GM12878 (cell line): ENCODE measurements at regions not wholly inside any gene's neighbourhood (a gene's known extent, or its start where the extent isn't known, plus 50 kb on each side); places are given as distances from the start of the nearest gene placed in this dataset.

Experiments used
- ATAC-seq: fragments of 200-7000 bp; cut with Tn5 transposase; 3 replicates; pipeline ENCODE4 v1.9.1; 2020; ENCODE audit warnings: mild to moderate bottlenecking, moderate library complexity
- BruUV-seq: library from RNA; stranded (reverse); fragments of 400-500 nt; replicated peaks from 2 replicates; lab custom pipeline; 2021; lab: Mats Ljungman, UMichigan
- CTCF ChIA-PET: fragments of 300-600 bp; sonication (Branson Sonifier 250); formaldehyde crosslinking; extraction: SDS; loops from one replicate; lab custom pipeline; 2021; ENCODE audit warnings: inconsistent platforms; lab: Yijun Ruan, JAX
- POLR2A ChIA-PET: fragments of 350-600 bp; formaldehyde crosslinking; extraction: SDS; loops from one replicate; lab custom pipeline; 2021; ENCODE audit warnings: inconsistent platforms; lab: Charles Lee
- RAD21 ChIA-PET: fragments of 300-600 bp; sonication (Branson Sonifier 250); formaldehyde crosslinking; loops from one replicate; lab custom pipeline; 2023; ENCODE audit warnings: antibody characterized with exemption; ENCODE audit not compliant: unreplicated experiment; lab: Charles Lee
- SMC1A ChIA-PET: fragments of 300-600 bp; sonication (Branson Sonifier 250); formaldehyde crosslinking; loops from one replicate; lab custom pipeline; 2023; ENCODE audit not compliant: unreplicated experiment, uncharacterized antibody; lab: Charles Lee
- DNase-seq: peaks from one replicate; pipeline ENCODE4 v3.0.0-alpha.2; 2011; ENCODE audit warnings: low read depth, low spot score
- FAIRE-seq: peaks from 3 replicates; lab custom pipeline; 2011; peaks lifted over from hg19 to GRCh38; lab: Jason Lieb, UNC
- H2AFZ ChIP-seq: 2 replicates; pipeline ENCODE4 v1.6.0; 2011; ENCODE audit warnings: low read depth, low read length, control low read depth; ENCODE audit not compliant: control insufficient read depth
- H3K27ac ChIP-seq: 2 replicates; pipeline ENCODE4 v1.5.1; 2011; ENCODE audit warnings: control low read depth; ENCODE audit not compliant: control insufficient read depth, insufficient read depth
- H3K27me3 ChIP-seq, 2 experiments: replicated peaks in 1 of 2; 2 replicates each; pipeline versions ENCODE4 v1.6.0 to v1.6.1; 2011; ENCODE audit warnings: low read length in 1 of 2; ENCODE audit not compliant: control insufficient read depth in 2 of 2, insufficient read depth in 2 of 2
- H3K36me3 ChIP-seq, 2 experiments: 2 replicates each; pipeline ENCODE4 v1.5.1; 2011; ENCODE audit warnings: low read length in 1 of 2; ENCODE audit not compliant: control insufficient read depth in 2 of 2, insufficient read depth in 2 of 2
- H3K4me1 ChIP-seq: 2 replicates; pipeline ENCODE4 v1.6.1; 2011; ENCODE audit warnings: mild to moderate bottlenecking, low read length, moderate library complexity, mixed read lengths; ENCODE audit not compliant: control insufficient read depth, insufficient read depth
- H3K4me2 ChIP-seq: 2 replicates; pipeline ENCODE4 v1.6.0; 2011; ENCODE audit warnings: control low read depth; ENCODE audit not compliant: control insufficient read depth, insufficient read depth
- H3K4me3 ChIP-seq: fragments of 200-600 bp; sonication (generic); 2 replicates; pipeline ENCODE4 v1.5.1; 2016
- H3K79me2 ChIP-seq: 2 replicates; pipeline ENCODE4 v1.6.0; 2011; ENCODE audit warnings: low read length; ENCODE audit not compliant: control insufficient read depth, insufficient read depth
- H3K9ac ChIP-seq: 2 replicates; pipeline ENCODE4 v1.8.0; 2011; ENCODE audit warnings: low read length, control low read depth, mixed read lengths; ENCODE audit not compliant: control insufficient read depth, insufficient read depth
- H3K9me3 ChIP-seq: replicated peaks from 3 replicates; pipeline ENCODE4 v1.5.1; 2011; ENCODE audit warnings: mild to moderate bottlenecking, low read length; ENCODE audit not compliant: control insufficient read depth, insufficient read depth
- H4K20me1 ChIP-seq: 2 replicates; pipeline ENCODE4 v1.6.0; 2011; ENCODE audit not compliant: control insufficient read depth, insufficient read depth
- BCLAF1 ChIP-seq: fragments of 450-650 bp; IDR thresholded peaks from 2 replicates; pipeline ENCODE4 v1.6.1; 2017; ENCODE audit warnings: antibody characterized with exemption, mild to moderate bottlenecking, moderate library complexity
- IKZF2 ChIP-seq, 2 experiments: fragments of 450-650 bp; IDR thresholded peaks; 2 replicates each; pipeline ENCODE4 v1.6.1; 2017; ENCODE audit warnings: mild to moderate bottlenecking in 2 of 2, moderate library complexity in 2 of 2
- NRF1 ChIP-seq: conservative IDR thresholded peaks from 2 replicates; pipeline ENCODE4 v1.6.1; 2011; ENCODE audit warnings: mild to moderate bottlenecking, low read depth, low read length, improper control_type of control experiment
- RFX5 ChIP-seq: IDR thresholded peaks from 2 replicates; pipeline ENCODE4 v1.6.1; 2011; ENCODE audit warnings: low read depth, low read length, improper control_type of control experiment
- ZBTB33 ChIP-seq: fragments of 450-650 bp; IDR thresholded peaks from 2 replicates; pipeline ENCODE4 v1.6.1; 2017; ENCODE audit warnings: mild to moderate bottlenecking
- ZBTB4 ChIP-seq: fragments of 450-650 bp; formaldehyde crosslinking; IDR thresholded peaks from 2 replicates; pipeline ENCODE4 v1.4.0; 2022; ENCODE audit warnings: mild to moderate bottlenecking, moderate library complexity
- ZNF24 ChIP-seq: fragments of 450-650 bp; IDR thresholded peaks from 2 replicates; pipeline ENCODE4 v1.6.1; 2017; ENCODE audit warnings: antibody characterized with exemption, mild to moderate bottlenecking
- ZNF687 ChIP-seq: fragments of 450-650 bp; IDR thresholded peaks from 2 replicates; pipeline ENCODE4 v1.6.1; 2017; ENCODE audit warnings: mild to moderate bottlenecking, moderate library complexity
- WGBS: methylation state at CpG from one replicate; pipeline ENCODE4 v1.1.6; 2016; ENCODE audit warnings: low lambda C conversion rate; ENCODE audit not compliant: insufficient replicate concordance, insufficient coverage; ENCODE audit errors: missing lambda C conversion rate; 5-methylcytosine and 5-hydroxymethylcytosine counted together
- in situ Hi-C: fragments of 300-500 bp; cut with MboI; formaldehyde crosslinking; loops from 9 replicates; pipeline ENCODE4 v1.14.3; 2018; ENCODE audit warnings: mixed read lengths
- intact Hi-C: fragments of 100-400 bp; cut with micrococcal nuclease; formaldehyde crosslinking; loops from one replicate; pipeline ENCODE4 v1.14.2; 2022; ENCODE audit not compliant: unreplicated experiment

- Histone ChIP-seq H3K27ac (no peak overlapping the region), H3K4me3 (no peak overlapping the region), H3K79me2 (no peaks in the 10 kb centered on the region), H3K4me2 (no peak overlapping the region), H3K4me1 (no peaks in the 10 kb centered on the region), H4K20me1 (no peaks in the 10 kb centered on the region), H3K9ac (no peak overlapping the region), H3K36me3 (no peaks in the 10 kb centered on the region)
- CTCF ChIA-PET, result interaction anchor here (2.7 kb wide), 1 partner anchor 14 kb away, joined by 8 read pairs; no protein-coding TSS in a partner anchor
- POLR2A ChIA-PET, result no interaction called here
- in situ Hi-C loops, result no loop called here
- RAD21 ChIA-PET, result no interaction called here
- WGBS, result 14% methylated on average over 3 of the region's 3 CpGs
- no peak for DNase-seq
- peak; percentile 28; the same call in 2 of the 3 replicates for ATAC-seq
- no peak for FAIRE-seq
- SMC1A ChIA-PET, result interaction anchor here (0.8 to 0.9 kb wide), 2 partner anchors 14 to 49 kb away, joined by 3 read pairs; no protein-coding TSS in a partner anchor
- no peak for TF ChIP-seq ZBTB33
- TF ChIP-seq ZBTB4 (CRISPR knock-in tag), result no peak
- no peak for TF ChIP-seq NRF1
- no peak for TF ChIP-seq IKZF2 (IDR thresholded peaks at IDR 0.05)
- no peak for TF ChIP-seq RFX5
- no peak for TF ChIP-seq ZNF687
- TF ChIP-seq ZNF24, result no peak
- no peak for TF ChIP-seq BCLAF1
- TF ChIP-seq, all 136 proteins: peak for 0
- intact Hi-C loops, result no loop called here
- H3K9me3 ChIP-seq, result no peaks in the 10 kb centered on the region
- no peak overlapping the region for H2AFZ ChIP-seq
- BruUV-seq, result no TSS peak
- no peaks in the 10 kb centered on the region for H3K27me3 ChIP-seq
These were observed 390.3 kb downstream of the SPRY1 start for GRCh38 chr4:123786920-123787319.
